IMR-90 (cell line): ENCODE measurements at regions not wholly inside any gene's neighbourhood (a gene's known extent, or its start where the extent isn't known, plus 50 kb on each side); places are given as distances from the start of the nearest gene placed in this dataset.

ENCODE experiments used
- ATAC-seq: fragments of 200-7000 bp; cut with Tn5 transposase; 2 replicates; pipeline ENCODE4 v1.9.1; 2020; ENCODE audit warnings: low read depth, mild to moderate bottlenecking, moderate library complexity
- BruUV-seq: library from RNA; stranded (reverse); fragments of 400-500 nt; replicated peaks from 2 replicates; lab custom pipeline; 2021; lab: Mats Ljungman, UMichigan
- CTCF ChIA-PET: fragments of 300-600 bp; formaldehyde crosslinking; extraction: SDS; loops from one replicate; lab custom pipeline; 2021; ENCODE audit warnings: antibody characterized with exemption; lab: Yijun Ruan, JAX
- POLR2A ChIA-PET: fragments of 300-600 bp; sonication (Branson Sonifier 250); formaldehyde crosslinking; loops from one replicate; lab custom pipeline; 2022; ENCODE audit warnings: antibody characterized with exemption; ENCODE audit not compliant: unreplicated experiment; lab: Charles Lee
- DNase-seq: peaks from one replicate; pipeline ENCODE4 v3.0.0; 2013
- H2AFZ ChIP-seq: replicated peaks from 2 replicates; pipeline ENCODE3; 2013; ENCODE audit warnings: low read length, mild to moderate bottlenecking; ENCODE audit not compliant: poor library complexity
- H2AK5ac ChIP-seq: 2 replicates; pipeline ENCODE4 v1.6.1; 2013; ENCODE audit warnings: low read depth, low read length, inconsistent platforms
- H2AK9ac ChIP-seq: replicated peaks from 2 replicates; pipeline ENCODE3; 2013; ENCODE audit warnings: mild to moderate bottlenecking, low read depth, low read length, moderate library complexity; ENCODE audit not compliant: poor library complexity
- H2BK120ac ChIP-seq: 2 replicates; pipeline ENCODE4 v1.6.1; 2013; ENCODE audit warnings: low read depth, low read length, inconsistent platforms
- H2BK15ac ChIP-seq: 3 replicates; pipeline ENCODE4 v1.6.1; 2013; ENCODE audit warnings: low read depth, low read length, inconsistent platforms
- H2BK20ac ChIP-seq: 2 replicates; pipeline ENCODE4 v1.6.1; 2013; ENCODE audit warnings: low read depth, mild to moderate bottlenecking, inconsistent platforms, low read length, moderate library complexity
- H2BK5ac ChIP-seq: 2 replicates; pipeline ENCODE4 v1.6.1; 2013; ENCODE audit warnings: mild to moderate bottlenecking, low read depth, low read length, inconsistent platforms; ENCODE audit not compliant: poor library complexity, severe bottlenecking
- H3K14ac ChIP-seq: replicated peaks from 2 replicates; pipeline ENCODE4 v1.6.1; 2013; ENCODE audit warnings: low read depth, low read length, inconsistent platforms
- H3K18ac ChIP-seq: 2 replicates; pipeline ENCODE4 v1.6.1; 2013; ENCODE audit warnings: low read depth, low read length, control low read depth
- H3K23ac ChIP-seq: 2 replicates; pipeline ENCODE4 v1.6.1; 2013; ENCODE audit warnings: low read depth, low read length, inconsistent platforms
- H3K27ac ChIP-seq: 2 replicates; pipeline ENCODE4 v1.5.1; 2013; ENCODE audit warnings: mild to moderate bottlenecking, control low read depth, low read length; ENCODE audit not compliant: insufficient read depth
- H3K27me3 ChIP-seq: 2 replicates; pipeline ENCODE4 v1.6.1; 2013; ENCODE audit warnings: low read length; ENCODE audit not compliant: control insufficient read depth, insufficient read depth
- H3K36me3 ChIP-seq: 2 replicates; pipeline ENCODE4 v1.6.1; 2013; ENCODE audit warnings: low read length, mixed read lengths; ENCODE audit not compliant: control insufficient read depth, insufficient read depth
- H3K4ac ChIP-seq: 2 replicates; pipeline ENCODE4 v1.6.1; 2013; ENCODE audit warnings: low read depth, low read length, inconsistent platforms
- H3K4me1 ChIP-seq: 2 replicates; pipeline ENCODE4 v1.6.1; 2013; ENCODE audit warnings: low read length, mixed read lengths; ENCODE audit not compliant: control insufficient read depth, insufficient read depth
- H3K4me2 ChIP-seq: 2 replicates; pipeline ENCODE4 v1.6.1; 2013; ENCODE audit warnings: low read depth, mild to moderate bottlenecking, control low read depth, low read length, moderate library complexity
- H3K4me3 ChIP-seq: 2 replicates; pipeline ENCODE4 v1.5.1; 2013; ENCODE audit warnings: low read depth, mild to moderate bottlenecking, control low read depth, low read length, moderate library complexity; ENCODE audit not compliant: insufficient read depth
- H3K56ac ChIP-seq: 2 replicates; pipeline ENCODE4 v1.6.1; 2013; ENCODE audit warnings: low read length, inconsistent platforms; ENCODE audit not compliant: insufficient read depth; ENCODE audit errors: extremely low read depth
- H3K79me1 ChIP-seq, 2 experiments: 2 replicates each; pipeline ENCODE4 v1.6.1; 2013; ENCODE audit warnings: low read length in 2 of 2, inconsistent platforms in 1 of 2, low read depth in 1 of 2
- H3K9ac ChIP-seq: 2 replicates; pipeline ENCODE4 v1.6.1; 2013; ENCODE audit warnings: low read depth, low read length, control low read depth
- H3K9me1 ChIP-seq: 2 replicates; pipeline ENCODE4 v1.6.1; 2013; ENCODE audit warnings: low read length, inconsistent platforms; ENCODE audit not compliant: insufficient read depth
- H3K9me3 ChIP-seq: 2 replicates; pipeline ENCODE4 v1.6.1; 2013; ENCODE audit warnings: low read length; ENCODE audit not compliant: control insufficient read depth, insufficient read depth
- H4K20me1 ChIP-seq: 2 replicates; pipeline ENCODE4 v1.6.1; 2013; ENCODE audit warnings: low read length, inconsistent platforms; ENCODE audit not compliant: insufficient read depth
- H4K5ac ChIP-seq: 2 replicates; pipeline ENCODE4 v1.6.1; 2013; ENCODE audit warnings: mild to moderate bottlenecking, low read depth, low read length, control low read depth
- H4K8ac ChIP-seq, 2 experiments: 2 replicates each; pipeline ENCODE4 v1.6.1; 2013; ENCODE audit warnings: low read depth in 2 of 2, low read length in 2 of 2, control low read depth in 1 of 2, inconsistent platforms in 1 of 2
- H4K91ac ChIP-seq: 2 replicates; pipeline ENCODE4 v1.6.1; 2013; ENCODE audit warnings: low read depth, low read length, inconsistent platforms; ENCODE audit not compliant: insufficient read depth
- BHLHE40 ChIP-seq: fragments of 150-350 bp; IDR thresholded peaks from 2 replicates; pipeline ENCODE4 v1.6.1; 2016; ENCODE audit warnings: mild to moderate bottlenecking, low read depth, low read length
- CEBPB ChIP-seq: IDR thresholded peaks from 2 replicates; pipeline ENCODE4 v1.6.1; 2012; ENCODE audit warnings: low read depth, low read length, improper control_type of control experiment
- CHD1 ChIP-seq: IDR thresholded peaks from 2 replicates; pipeline ENCODE4 v1.6.1; 2012; ENCODE audit warnings: low read depth, low read length, improper control_type of control experiment
- CTCF ChIP-seq: conservative IDR thresholded peaks from 2 replicates; pipeline ENCODE4 v1.5.1; 2012; ENCODE audit warnings: mild to moderate bottlenecking, low read depth, low read length, improper control_type of control experiment
- ELK1 ChIP-seq: fragments of 150-350 bp; IDR thresholded peaks from 2 replicates; pipeline ENCODE4 v1.6.1; 2016; ENCODE audit warnings: low read depth, mild to moderate bottlenecking, low read length, moderate library complexity, borderline replicate concordance
- FOS ChIP-seq: fragments of 150-350 bp; IDR thresholded peaks from 2 replicates; pipeline ENCODE4 v1.6.1; 2016; ENCODE audit warnings: low read depth, low read length
- MAFK ChIP-seq: IDR thresholded peaks from 2 replicates; pipeline ENCODE4 v1.6.1; 2012; ENCODE audit warnings: low read depth, low read length, improper control_type of control experiment
- MAZ ChIP-seq: IDR thresholded peaks from 2 replicates; pipeline ENCODE4 v1.6.1; 2012; ENCODE audit warnings: low read depth, mild to moderate bottlenecking, low read length, improper control_type of control experiment, moderate library complexity, borderline replicate concordance
- MXI1 ChIP-seq: IDR thresholded peaks from 2 replicates; pipeline ENCODE4 v1.6.1; 2012; ENCODE audit warnings: low read depth, mild to moderate bottlenecking, low read length, moderate library complexity, borderline replicate concordance
- NFE2L2 ChIP-seq: fragments of 150-350 bp; IDR thresholded peaks from 2 replicates; pipeline ENCODE4 v1.6.1; 2016; ENCODE audit warnings: low read depth, mild to moderate bottlenecking, low read length
- POLR2A ChIP-seq: IDR thresholded peaks from 2 replicates; pipeline ENCODE4 v1.6.1; 2012; ENCODE audit warnings: mild to moderate bottlenecking, low read depth, low read length
- RAD21 ChIP-seq: IDR thresholded peaks from 2 replicates; pipeline ENCODE4 v1.6.1; 2012; ENCODE audit warnings: low read length, improper control_type of control experiment
- RCOR1 ChIP-seq: IDR thresholded peaks from 2 replicates; pipeline ENCODE4 v1.6.1; 2012; ENCODE audit warnings: mild to moderate bottlenecking, low read length, improper control_type of control experiment; ENCODE audit not compliant: insufficient replicate concordance
- RFX5 ChIP-seq: IDR thresholded peaks from 2 replicates; pipeline ENCODE4 v1.8.0; 2012; ENCODE audit warnings: low read depth, mild to moderate bottlenecking, low read length, moderate library complexity
- SMC3 ChIP-seq: fragments of 150-350 bp; IDR thresholded peaks from 2 replicates; pipeline ENCODE4 v1.6.1; 2016; ENCODE audit warnings: low read depth, mild to moderate bottlenecking, antibody characterized with exemption, low read length, moderate library complexity
- USF2 ChIP-seq: fragments of 150-350 bp; IDR thresholded peaks from 2 replicates; pipeline ENCODE4 v1.6.1; 2017; ENCODE audit warnings: mild to moderate bottlenecking, antibody characterized with exemption, low read length, low read depth
- WGBS, 2 experiments: methylation state at CpG; one replicate each; pipeline versions ENCODE4 v1.1.5 to v1.1.7; 2013; ENCODE audit warnings: missing lambda C conversion rate in 2 of 2; ENCODE audit not compliant: insufficient read length in 1 of 2; ENCODE audit errors: extremely low coverage in 2 of 2; 5-methylcytosine and 5-hydroxymethylcytosine counted together
- dilution Hi-C: fragments of 300-500 bp; cut with HindIII; formaldehyde crosslinking; loops from one replicate; pipeline ENCODE4 v1.14.3; 2018; ENCODE audit warnings: low sequenced_read_pairs; ENCODE audit not compliant: unreplicated experiment
- in situ Hi-C: fragments of 300-500 bp; cut with MboI; formaldehyde crosslinking; loops from 3 replicates; pipeline ENCODE4 v1.14.3; 2019; ENCODE audit warnings: low sequenced_read_pairs, inconsistent platforms, mixed read lengths
- intact Hi-C: fragments of 100-400 bp; cut with micrococcal nuclease; formaldehyde crosslinking; loops from 2 replicates; pipeline ENCODE4 v1.10.0; 2022

GRCh38 chr4:175062183-175062592 is 144.0 kb downstream of the ADAM29 start:
- Histone ChIP-seq H4K91ac (no peak overlapping the region), H4K5ac (no peak overlapping the region), H2AK5ac (no peak overlapping the region), H2BK120ac (no peak overlapping the region), H3K4ac (no peak overlapping the region), H3K9me3 (peaks cover 5% of the 10 kb centered on the region; the same call in 1 of the 2 replicates), H2AK9ac (no peak overlapping the region), H3K4me3 (no peak overlapping the region), H3K23ac (no peak overlapping the region), H4K20me1 (no peaks in the 10 kb centered on the region), H3K4me1 (no peaks in the 10 kb centered on the region), H4K8ac (no peak overlapping the region), H3K36me3 (no peaks in the 10 kb centered on the region), H3K4me2 (no peak overlapping the region), H3K79me1 (no peaks in the 10 kb centered on the region), H3K9me1 (no peaks in the 10 kb centered on the region), H2BK5ac (no peak overlapping the region), H3K14ac (no peak overlapping the region), H3K27ac (no peak overlapping the region), H3K18ac (no peak overlapping the region), H2AFZ (no peak overlapping the region), H3K27me3 (no peaks in the 10 kb centered on the region), H2BK15ac (no peak overlapping the region), H3K56ac (no peak overlapping the region), H2BK20ac (no peak overlapping the region), H3K9ac (no peak overlapping the region)
- CTCF ChIA-PET, result no interaction called here
- ATAC-seq (no peak), DNase-seq (no peak)
- dilution Hi-C loops (no loop called here), intact Hi-C loops (no loop called here), in situ Hi-C loops (no loop called here)
- TF ChIP-seq RFX5 (no peak), MAZ (no peak), CEBPB (no peak), FOS (no peak), RCOR1 (no peak), MAFK (no peak), MXI1 (no peak), CTCF (no peak), RAD21 (no peak), CHD1 (no peak), NFE2L2 (no peak), POLR2A (no peak), USF2 (no peak), BHLHE40 (no peak), ELK1 (no peak), SMC3 (no peak)
- POLR2A ChIA-PET, result no interaction called here
- WGBS, 2 experiments, result 40% methylated on average over 2 of the region's 3 CpGs; no CpG with 5 or more reads in 1 of the 2 experiments
- BruUV-seq, result no TSS peak
